Sigmoid colon (tissue), 4 donors: ENCODE measurements at regions not wholly inside any gene's neighbourhood (a gene's known extent, or its start where the extent isn't known, plus 50 kb on each side); places are given as distances from the start of the nearest gene placed in this dataset.

Experiments
- CTCF ChIP-seq, 4 experiments: fragments of 450-650 bp in 3 of 4; fragments of 200-600 bp in 1 of 4; IDR thresholded peaks; one replicate each; pipeline ENCODE4 v1.5.1; 2016 to 2019; ENCODE audit warnings: antibody characterized with exemption in 4 of 4, mild to moderate bottlenecking in 3 of 4, moderate library complexity in 2 of 4
- EP300 ChIP-seq, 4 donors: sonication (generic); formaldehyde crosslinking; IDR thresholded peaks; one replicate each; pipeline ENCODE4 v1.6.1; 2017; ENCODE audit warnings: antibody characterized with exemption in 4 of 4
- POLR2A ChIP-seq, 2 donors: fragments of 450-650 bp; IDR thresholded peaks; one replicate each; pipeline ENCODE4 v1.6.1; 2016; ENCODE audit warnings: antibody characterized with exemption in 2 of 2, mild to moderate bottlenecking in 2 of 2, moderate library complexity in 2 of 2
- POLR2AphosphoS5 ChIP-seq, 4 donors: sonication (generic); formaldehyde crosslinking; IDR thresholded peaks; one replicate each; pipeline ENCODE4 v1.6.1; 2017; ENCODE audit warnings: antibody characterized with exemption in 4 of 4

DNA sequence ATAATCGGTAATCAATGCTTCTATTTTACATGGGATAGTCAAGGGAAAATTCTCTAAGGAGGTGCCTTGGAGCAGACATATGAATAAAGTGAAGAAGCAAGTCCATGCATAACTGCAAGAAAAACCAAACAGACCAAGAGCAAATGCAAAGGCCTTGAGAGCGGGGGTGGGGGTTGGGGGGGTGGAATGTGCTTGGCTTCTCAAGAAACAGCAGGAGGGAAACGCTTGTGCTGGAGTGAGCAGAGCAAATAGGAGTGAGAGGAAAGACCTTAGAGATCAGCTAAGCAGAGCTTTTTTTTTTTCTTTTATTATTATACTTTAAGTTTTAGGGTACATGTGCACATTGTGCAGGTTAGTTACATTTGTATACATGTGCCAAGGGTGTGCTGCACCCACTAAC lies 260.8 kb downstream of the ARPP21 start:
- TF ChIP-seq CTCF (IDR thresholded peaks at IDR 0.05) (no peak), POLR2A (IDR thresholded peaks at IDR 0.05) (no peak), EP300 (IDR thresholded peaks at IDR 0.05) (no peak), POLR2AphosphoS5 (IDR thresholded peaks at IDR 0.05) (no peak)
